ENCODE measurements at regions not wholly inside any gene's neighbourhood (a gene's known extent, or its start where the extent isn't known, plus 50 kb on each side); places are given as distances from the start of the nearest gene placed in this dataset.

DNA sequence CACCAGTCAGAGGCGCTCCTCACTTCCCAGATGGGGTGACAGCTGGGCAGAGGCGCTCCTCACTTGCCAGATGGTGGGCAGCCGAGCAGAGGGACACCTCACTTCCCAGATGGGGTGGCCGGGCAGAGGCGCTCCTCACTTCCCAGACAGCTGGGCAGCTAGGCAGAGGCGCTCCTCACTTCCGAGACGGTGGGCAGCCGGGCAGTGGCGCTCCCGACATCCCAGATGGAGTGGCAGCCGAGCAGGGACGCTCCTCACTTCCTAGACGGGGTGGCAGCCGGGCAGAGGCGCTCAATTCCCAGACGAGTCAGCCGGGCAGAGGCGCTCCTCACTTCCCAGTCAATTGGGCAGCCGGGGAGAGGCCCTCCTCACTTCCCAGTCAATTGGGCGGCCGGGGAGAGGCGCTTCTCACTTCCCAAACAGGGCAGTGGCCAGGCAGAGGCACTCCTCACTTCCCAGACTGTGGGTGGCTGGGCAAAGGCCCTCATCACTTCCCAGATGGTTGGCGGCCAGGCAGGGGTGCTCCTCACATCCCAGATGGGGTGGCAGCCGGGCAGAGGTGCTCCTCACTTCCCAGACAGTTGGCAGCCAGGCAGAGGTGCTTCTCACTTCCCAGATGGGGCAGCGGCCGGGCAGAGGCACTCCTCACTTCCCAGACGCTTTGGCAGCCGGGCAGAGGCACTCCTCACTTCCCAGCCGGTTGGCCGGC, 143.8 kb upstream of the ARID2 start:
- dilution Hi-C loops (cut with MboI; ENCODE audit: extremely low pct_ligation_motif_present, low sequenced_read_pairs) (no loop called here), intact Hi-C loops (cut with micrococcal nuclease) (no loop called here)
- no peaks in the 10 kb centered on the region for H3K9me3 ChIP-seq (replicated peaks; ENCODE audit: control insufficient read depth, insufficient read depth, low read length)
- no peak overlapping the region for H3K4me3 ChIP-seq (replicated peaks in 1 of 3; ENCODE audit: insufficient read depth in 1 of 3, low read depth in 1 of 3, low read length in 3 of 3)
- no peaks in the 10 kb centered on the region for H3K36me3 ChIP-seq (ENCODE audit: control insufficient read depth in 2 of 2, extremely low read depth in 1 of 2, insufficient read depth in 2 of 2, low read length in 2 of 2)
- no peak for FAIRE-seq
- no TSS peak for BruUV-seq (replicated peaks)
- TF ChIP-seq, protein P1, sequence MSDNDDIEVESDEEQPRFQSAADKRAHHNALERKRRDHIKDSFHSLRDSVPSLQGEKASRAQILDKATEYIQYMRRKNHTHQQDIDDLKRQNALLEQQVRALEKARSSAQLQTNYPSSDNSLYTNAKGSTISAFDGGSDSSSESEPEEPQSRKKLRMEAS (IDR thresholded peaks at IDR 0.05; ENCODE audit: insufficient read depth, insufficient read length), result no peak
- no peak for TF ChIP-seq GATA2 (IDR thresholded peaks at IDR 0.05; ENCODE audit: insufficient read depth, insufficient read length, low read depth, low read length)
- TF ChIP-seq POLR2A (IDR thresholded peaks at IDR 0.05; ENCODE audit: low read depth, low read length), result no peak
- no peak for TF ChIP-seq EZH2 (IDR thresholded peaks at IDR 0.05; ENCODE audit: borderline replicate concordance, low read depth, low read length, severe bottlenecking)
- no peak for TF ChIP-seq MYC (IDR thresholded peaks at IDR 0.05; ENCODE audit: low read depth, low read length)
- TF ChIP-seq FOS (IDR thresholded peaks at IDR 0.05; ENCODE audit: borderline replicate concordance, insufficient read depth, low read length), result no peak
- TF ChIP-seq JUN (IDR thresholded peaks at IDR 0.05; ENCODE audit: borderline replicate concordance, insufficient read depth, insufficient read length, low read depth), result no peak
- TF ChIP-seq POLR2AphosphoS5 (IDR thresholded peaks at IDR 0.05; ENCODE audit: insufficient read depth, low read depth, low read length), result no peak
- TF ChIP-seq, protein P2, sequence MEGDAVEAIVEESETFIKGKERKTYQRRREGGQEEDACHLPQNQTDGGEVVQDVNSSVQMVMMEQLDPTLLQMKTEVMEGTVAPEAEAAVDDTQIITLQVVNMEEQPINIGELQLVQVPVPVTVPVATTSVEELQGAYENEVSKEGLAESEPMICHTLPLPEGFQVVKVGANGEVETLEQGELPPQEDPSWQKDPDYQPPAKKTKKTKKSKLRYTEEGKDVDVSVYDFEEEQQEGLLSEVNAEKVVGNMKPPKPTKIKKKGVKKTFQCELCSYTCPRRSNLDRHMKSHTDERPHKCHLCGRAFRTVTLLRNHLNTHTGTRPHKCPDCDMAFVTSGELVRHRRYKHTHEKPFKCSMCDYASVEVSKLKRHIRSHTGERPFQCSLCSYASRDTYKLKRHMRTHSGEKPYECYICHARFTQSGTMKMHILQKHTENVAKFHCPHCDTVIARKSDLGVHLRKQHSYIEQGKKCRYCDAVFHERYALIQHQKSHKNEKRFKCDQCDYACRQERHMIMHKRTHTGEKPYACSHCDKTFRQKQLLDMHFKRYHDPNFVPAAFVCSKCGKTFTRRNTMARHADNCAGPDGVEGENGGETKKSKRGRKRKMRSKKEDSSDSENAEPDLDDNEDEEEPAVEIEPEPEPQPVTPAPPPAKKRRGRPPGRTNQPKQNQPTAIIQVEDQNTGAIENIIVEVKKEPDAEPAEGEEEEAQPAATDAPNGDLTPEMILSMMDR (IDR thresholded peaks at IDR 0.05; ENCODE audit: extremely low read depth in 1 of 2, insufficient read depth in 1 of 2, low read depth in 1 of 2, low read length in 2 of 2), result no peak
- H3K4me1 ChIP-seq (ENCODE audit: control insufficient read depth, extremely low read depth, insufficient read depth, low read length), result no peaks in the 10 kb centered on the region
- no peak overlapping the region for H3K4me2 ChIP-seq (ENCODE audit: insufficient read depth, low read length)
- DNase-seq (ENCODE audit: low read depth, low spot score), result no peak
- no peaks in the 10 kb centered on the region for H3K9me1 ChIP-seq (replicated peaks; ENCODE audit: control insufficient read depth, extremely low read depth, insufficient read depth, low read length)
- H3K79me2 ChIP-seq (ENCODE audit: control insufficient read depth, insufficient read depth, low read length), result no peaks in the 10 kb centered on the region
- CTCF ChIA-PET, result no interaction called here
- no peak overlapping the region for H3K9ac ChIP-seq (replicated peaks; ENCODE audit: extremely low read depth, insufficient read depth, low read length)
- peaks cover 0 to under 1% of the 10 kb centered on the region in 2 experiments for H3K27me3 ChIP-seq (ENCODE audit: control insufficient read depth in 2 of 2, insufficient read depth in 2 of 2, low read length in 2 of 2)
- no peaks in the 10 kb centered on the region for H4K20me1 ChIP-seq (replicated peaks; ENCODE audit: control insufficient read depth, extremely low read depth, insufficient read depth, low read length)
- H3K27ac ChIP-seq (ENCODE audit: insufficient read depth, low read depth, low read length), result no peak overlapping the region
- POLR2A ChIA-PET, result no interaction called here
- no peak overlapping the region for H2AFZ ChIP-seq (ENCODE audit: low read depth, low read length)

All from endothelial cell of umbilical vein (primary cell).